B cell (primary cell): ENCODE measurements at regions not wholly inside any gene's neighbourhood (a gene's known extent, or its start where the extent isn't known, plus 50 kb on each side); places are given as distances from the start of the nearest gene placed in this dataset.

Experiments used
- ATAC-seq: fragments of 200-7000 bp; cut with Tn5 transposase; one replicate; pipeline ENCODE4 v1.10.0; 2021; ENCODE audit warnings: low read depth, mild to moderate bottlenecking, moderate number of reproducible peaks, moderate library complexity
- CTCF ChIA-PET: fragments of 350-600 bp; sonication (Branson Sonifier 250); formaldehyde crosslinking; loops from one replicate; lab custom pipeline; 2021; ENCODE audit warnings: antibody characterized with exemption, inconsistent platforms; lab: Charles Lee
- POLR2A ChIA-PET: fragments of 350-600 bp; sonication (Branson Sonifier 250); formaldehyde crosslinking; loops from one replicate; lab custom pipeline; 2021; ENCODE audit warnings: antibody characterized with exemption; lab: Charles Lee
- DNase-seq: peaks from one replicate; pipeline ENCODE4 v3.0.0; 2013
- H2AFZ ChIP-seq: 2 replicates; pipeline ENCODE4 v1.6.1; 2012; ENCODE audit warnings: mild to moderate bottlenecking, low read depth, low read length; ENCODE audit not compliant: insufficient read depth, poor library complexity, severe bottlenecking
- H3K27ac ChIP-seq, 2 donors: 1 replicate in 1 of 2; 2 replicates in 1 of 2; pipeline ENCODE4 v1.5.1; 2012 to 2013; ENCODE audit warnings: low read length in 2 of 2, mild to moderate bottlenecking in 2 of 2, moderate library complexity in 1 of 2
- H3K27me3 ChIP-seq, 4 experiments: fragments of 200-600 bp in 1 of 4; sonication (generic) in 1 of 4; replicated peaks in 1 of 4; 1 replicate in 2 of 4; 2 replicates in 2 of 4; pipeline versions ENCODE4 v1.6.1 to v1.7.0; 2013 to 2016; ENCODE audit warnings: low read length in 3 of 4, mild to moderate bottlenecking in 2 of 4, mixed read lengths in 1 of 4, moderate library complexity in 1 of 4; ENCODE audit not compliant: insufficient read depth in 4 of 4, control insufficient read depth in 3 of 4; ENCODE audit errors: control extremely low read depth in 1 of 4
- H3K36me3 ChIP-seq, 2 experiments: replicated peaks in 1 of 2; 1 replicate in 1 of 2; 2 replicates in 1 of 2; pipeline versions ENCODE4 v1.6.1 to v1.7.1; 2013; ENCODE audit warnings: low read length in 1 of 2; ENCODE audit not compliant: insufficient read depth in 2 of 2, control insufficient read depth in 1 of 2; ENCODE audit errors: control extremely low read depth in 1 of 2, extremely low read depth in 1 of 2
- H3K4me1 ChIP-seq, 2 donors: fragments of 200-600 bp in 1 of 2; sonication (generic) in 1 of 2; 1 replicate in 1 of 2; 2 replicates in 1 of 2; pipeline versions ENCODE4 v1.5.1 to v1.6.1; 2013 to 2017; ENCODE audit warnings: low read length in 2 of 2; ENCODE audit not compliant: control insufficient read depth in 2 of 2, insufficient read depth in 2 of 2
- H3K4me2 ChIP-seq: replicated peaks from 2 replicates; pipeline ENCODE3; 2012; ENCODE audit warnings: mild to moderate bottlenecking, low read depth, low read length; ENCODE audit not compliant: poor library complexity, severe bottlenecking
- H3K4me3 ChIP-seq, 5 experiments: fragments of 200-600 bp in 1 of 5; sonication (generic) in 1 of 5; 1 replicate in 3 of 5; 2 replicates in 2 of 5; pipeline versions ENCODE4 v1.5.1 to v1.7.0; 2011 to 2016; ENCODE audit warnings: low read length in 4 of 5, mild to moderate bottlenecking in 4 of 5, low read depth in 2 of 5, control low read depth in 1 of 5, moderate library complexity in 1 of 5; ENCODE audit not compliant: insufficient read depth in 1 of 5; ENCODE audit errors: control extremely low read depth in 1 of 5, extremely low read depth in 1 of 5
- H3K79me2 ChIP-seq: fragments of 200-600 bp; sonication (generic); one replicate; pipeline ENCODE4 v1.6.0; 2016; ENCODE audit warnings: low read length; ENCODE audit not compliant: control insufficient read depth, insufficient read depth
- H3K9ac ChIP-seq: fragments of 200-600 bp; sonication (generic); 2 replicates; pipeline ENCODE4 v1.6.1; 2017; ENCODE audit warnings: mild to moderate bottlenecking, low read length, moderate library complexity
- H3K9me3 ChIP-seq, 3 donors: one replicate each; pipeline versions ENCODE4 v1.6.1 to v1.7.1; 2013; ENCODE audit warnings: low read length in 2 of 3; ENCODE audit not compliant: control insufficient read depth in 2 of 3, insufficient read depth in 1 of 3; ENCODE audit errors: control extremely low read depth in 1 of 3
- H4K20me1 ChIP-seq: 2 replicates; pipeline ENCODE4 v1.6.0; 2012; ENCODE audit warnings: mild to moderate bottlenecking, low read length; ENCODE audit not compliant: insufficient read depth, control insufficient read depth, poor library complexity, severe bottlenecking
- H3K27ac Mint-ChIP-seq: one replicate; pipeline ENCODE4 v1.8.0; 2021; ENCODE audit warnings: mixed read lengths
- H3K27me3 Mint-ChIP-seq: one replicate; pipeline ENCODE4 v1.8.0; 2021; ENCODE audit warnings: mixed read lengths
- H3K4me1 Mint-ChIP-seq: one replicate; pipeline ENCODE4 v1.8.0; 2021; ENCODE audit warnings: mixed read lengths
- H3K4me3 Mint-ChIP-seq: one replicate; pipeline ENCODE4 v1.8.0; 2021; ENCODE audit warnings: mixed read lengths
- H3K9me3 Mint-ChIP-seq: one replicate; pipeline ENCODE4 v1.8.0; 2022; ENCODE audit warnings: mixed read lengths; ENCODE audit not compliant: insufficient read depth
- CTCF ChIP-seq: fragments of 200-600 bp; IDR thresholded peaks from one replicate; pipeline ENCODE4 v1.8.0; 2022; ENCODE audit warnings: antibody characterized with exemption, mild to moderate bottlenecking
- EZH2 ChIP-seq: IDR thresholded peaks from 2 replicates; pipeline ENCODE4 v1.6.1; 2012; ENCODE audit warnings: borderline replicate concordance, low read depth, mild to moderate bottlenecking, moderate library complexity, low read length; ENCODE audit not compliant: insufficient read depth, poor library complexity, severe bottlenecking
- WGBS: methylation state at CpG from one replicate; pipeline ENCODE4 v1.1.5; 2013; ENCODE audit warnings: missing lambda C conversion rate; ENCODE audit not compliant: insufficient coverage; 5-methylcytosine and 5-hydroxymethylcytosine counted together
- intact Hi-C: fragments of 100-400 bp; cut with micrococcal nuclease; formaldehyde crosslinking; loops from one replicate; pipeline ENCODE4 v1.10.0; 2022

- no peaks in the 10 kb centered on the region for H3K4me1 ChIP-seq
- no peaks in the 10 kb centered on the region for H3K79me2 ChIP-seq
- CTCF ChIA-PET: no interaction called here
- H3K27ac Mint-ChIP-seq: no peak overlapping the region
- no peak overlapping the region for H2AFZ ChIP-seq
- H3K9me3 ChIP-seq: peaks cover 0 to 2% (median 1%) of the 10 kb centered on the region in 3 donors
- no peak overlapping the region for H3K4me2 ChIP-seq
- no peak overlapping the region for H3K27ac ChIP-seq
- DNase-seq (no peak), ATAC-seq (no peak)
- intact Hi-C loops: no loop called here
- H3K27me3 Mint-ChIP-seq: no peaks in the 10 kb centered on the region
- peaks cover 7% of the 10 kb centered on the region for H3K9me3 Mint-ChIP-seq
- H3K36me3 ChIP-seq: no peaks in the 10 kb centered on the region
- TF ChIP-seq EZH2 (no peak), CTCF (no peak)
- POLR2A ChIA-PET: no interaction called here
- peaks cover 7% of the 10 kb centered on the region for H3K4me1 Mint-ChIP-seq
- H3K4me3 Mint-ChIP-seq: no peak overlapping the region
- no peaks in the 10 kb centered on the region for H3K27me3 ChIP-seq
- H3K4me3 ChIP-seq: no peak overlapping the region
- H4K20me1 ChIP-seq: no peaks in the 10 kb centered on the region
- WGBS: no CpG with 5 or more reads among the region's 1 CpG
- no peak overlapping the region for H3K9ac ChIP-seq
These were observed 362.3 kb upstream of the CBLB start for GRCh38 chr3:106231086-106231485.

GRCh38 chr3:106232956-106233355 lies 364.1 kb upstream of the CBLB start:
- Histone ChIP-seq H3K4me2 (no peak overlapping the region), H4K20me1 (no peaks in the 10 kb centered on the region), H3K4me3 (no peak overlapping the region), H3K27me3 (no peaks in the 10 kb centered on the region), H2AFZ (no peak overlapping the region), H3K4me1 (no peaks in the 10 kb centered on the region), H3K79me2 (no peaks in the 10 kb centered on the region), H3K27ac (no peak overlapping the region), H3K9ac (no peak overlapping the region), H3K36me3 (no peaks in the 10 kb centered on the region), H3K9me3 (peaks cover 2 to 8% (median 7%) of the 10 kb centered on the region in 3 donors)
- H3K4me3 Mint-ChIP-seq: no peak overlapping the region
- TF ChIP-seq CTCF (no peak), EZH2 (no peak)
- intact Hi-C loops: no loop called here
- H3K9me3 Mint-ChIP-seq: peaks cover 4% of the 10 kb centered on the region
- ChIA-PET CTCF (no interaction called here), POLR2A (no interaction called here)
- ATAC-seq: no peak
- H3K27ac Mint-ChIP-seq: no peak overlapping the region
- no peak for DNase-seq
- peaks cover 7% of the 10 kb centered on the region for H3K4me1 Mint-ChIP-seq
- no peaks in the 10 kb centered on the region for H3K27me3 Mint-ChIP-seq
